SHP77 treated with DMSO at 0.1 percent for 48 hours (cell line): ENCODE measurements at regions not wholly inside any gene's neighbourhood (a gene's known extent, or its start where the extent isn't known, plus 50 kb on each side); places are given as distances from the start of the nearest gene placed in this dataset.

ENCODE experiments used
- DNase-seq: peaks from one replicate; lab custom pipeline; 2025; lab: John Stamatoyannopoulos, UW

GRCh38 chr3:162998205-162998604, 1501.6 kb downstream of the OTOL1 start:
- DNase-seq, result no peak

GRCh38 chr3:163011596-163011995, 1515.0 kb downstream of the OTOL1 start:
- DNase-seq, result no peak

DNA sequence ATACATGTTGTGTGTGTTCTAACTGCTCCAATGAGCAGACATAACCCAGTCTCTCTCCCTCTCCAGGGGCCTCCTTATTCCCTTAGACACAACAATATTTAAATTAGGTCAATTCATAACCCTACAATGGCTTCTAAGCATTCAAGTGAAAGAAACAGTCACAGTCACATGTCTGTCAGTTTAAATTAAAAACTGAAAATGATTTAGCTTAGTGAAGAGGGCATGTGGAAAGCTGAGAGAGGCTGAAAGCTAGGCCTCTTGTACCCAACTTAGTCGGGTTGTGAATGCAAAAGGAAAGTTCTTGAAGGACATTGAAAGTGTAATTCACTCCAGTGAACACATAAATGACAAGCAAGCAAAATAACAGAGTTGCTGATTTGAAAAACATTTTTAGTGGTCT, 1519.6 kb downstream of the OTOL1 start:
- no peak for DNase-seq

GRCh38 chr3:163018067-163018466, 1521.5 kb downstream of the OTOL1 start:
- DNase-seq, result no peak

DNA sequence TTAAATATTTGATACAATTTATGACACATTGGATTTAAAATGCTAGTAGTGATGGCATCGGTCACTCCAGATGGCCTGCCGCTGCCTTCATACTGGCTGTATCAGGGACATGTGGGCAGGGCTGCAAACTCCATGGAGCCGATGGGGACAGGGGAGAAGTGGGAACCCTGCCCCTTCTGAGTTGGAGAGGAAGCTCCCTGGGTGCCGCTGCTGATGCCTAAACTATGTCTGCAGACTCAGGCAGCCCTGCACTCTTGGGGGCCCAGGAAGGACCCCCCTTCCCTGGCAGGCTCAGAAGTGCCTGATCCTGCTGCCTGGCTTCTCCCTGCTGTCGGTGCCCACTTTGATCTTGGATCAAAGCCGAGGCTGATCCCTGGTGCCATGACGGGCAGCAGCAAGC, 1522.1 kb downstream of the OTOL1 start:
- DNase-seq, result no peak

- DNase-seq, result no peak
These were observed 1522.7 kb downstream of the OTOL1 start for GRCh38 chr3:163019260-163019659.

GRCh38 chr3:163033652-163034051, 1537.0 kb downstream of the OTOL1 start:
- no peak for DNase-seq

DNA sequence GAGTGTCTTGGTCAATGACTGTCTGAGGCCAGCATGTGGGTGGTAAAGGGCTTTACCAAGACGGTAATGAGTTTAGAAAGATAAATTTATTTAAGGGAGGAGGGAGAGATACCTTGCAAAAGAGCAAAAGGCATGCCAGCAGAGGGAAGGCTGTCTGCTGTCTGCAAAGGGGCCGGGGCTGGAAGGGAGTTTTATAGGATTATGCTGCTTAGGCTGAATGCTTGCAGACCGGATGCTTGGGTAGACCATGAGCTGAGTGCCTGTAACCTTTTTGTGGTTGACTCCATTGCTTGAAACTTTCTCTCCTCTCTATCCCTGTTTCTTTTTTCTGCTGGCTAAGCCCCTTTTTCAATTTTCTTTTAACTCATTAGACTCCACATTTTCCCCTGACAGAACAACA, 1543.0 kb downstream of the OTOL1 start:
- DNase-seq, result no peak

DNA sequence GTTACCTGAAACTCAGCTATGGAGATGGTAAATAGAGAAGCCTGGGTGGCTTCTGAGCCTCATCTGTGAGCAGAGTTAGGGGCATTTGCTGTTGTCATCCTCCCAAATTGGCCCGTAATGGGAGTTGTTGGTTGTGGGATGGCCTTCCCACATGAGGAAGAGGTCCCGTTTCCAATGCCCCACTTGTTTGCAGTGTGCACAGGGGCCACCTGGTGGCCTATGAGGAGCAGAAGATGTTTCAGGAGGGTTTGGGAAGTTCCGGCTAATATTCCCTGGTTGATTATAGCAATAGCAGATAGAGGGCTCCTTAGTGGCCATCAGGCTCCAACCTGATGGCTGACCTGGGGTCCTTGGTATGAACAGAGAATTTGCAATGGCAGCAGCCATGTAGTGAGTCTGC, 1546.5 kb downstream of the OTOL1 start:
- no peak for DNase-seq

DNA sequence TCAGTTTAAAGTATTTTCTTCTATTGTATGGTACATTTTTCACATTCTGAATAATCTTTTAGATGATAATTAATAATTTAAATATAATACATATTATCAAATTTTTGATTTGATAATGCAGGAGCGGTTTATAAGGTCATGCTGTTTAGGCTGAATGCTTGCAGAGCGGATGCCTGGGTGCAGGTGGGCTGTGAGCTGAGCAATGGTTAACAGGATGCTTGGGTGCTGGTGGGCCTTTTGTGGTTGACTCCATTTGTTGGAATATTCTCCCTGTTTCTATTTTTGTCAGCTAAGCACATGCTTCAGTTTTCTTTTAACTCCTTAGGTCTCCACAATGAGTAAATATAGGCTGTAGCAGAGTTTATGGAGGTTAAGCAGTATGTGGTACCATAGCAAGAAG, 1549.3 kb downstream of the OTOL1 start:
- DNase-seq, result no peak

DNA sequence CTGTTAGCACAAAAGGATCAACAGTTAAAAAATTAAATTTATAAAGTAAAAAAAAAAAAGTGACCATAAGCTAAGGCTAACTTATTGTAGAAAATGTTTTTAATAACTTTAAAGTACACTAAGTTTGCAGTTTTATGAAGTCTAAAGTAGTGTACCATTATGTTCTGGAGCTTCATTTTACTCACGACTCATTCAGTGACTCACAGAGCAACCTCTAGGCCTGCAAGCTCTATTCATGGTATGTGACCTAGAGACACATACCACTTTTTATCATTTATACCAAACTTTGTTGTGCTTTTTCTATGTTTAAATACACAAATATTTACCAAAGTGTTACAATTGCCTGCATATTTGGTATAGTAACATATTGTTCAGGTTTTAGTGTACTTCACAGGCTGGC, 1552.3 kb downstream of the OTOL1 start:
- no peak for DNase-seq

DNA sequence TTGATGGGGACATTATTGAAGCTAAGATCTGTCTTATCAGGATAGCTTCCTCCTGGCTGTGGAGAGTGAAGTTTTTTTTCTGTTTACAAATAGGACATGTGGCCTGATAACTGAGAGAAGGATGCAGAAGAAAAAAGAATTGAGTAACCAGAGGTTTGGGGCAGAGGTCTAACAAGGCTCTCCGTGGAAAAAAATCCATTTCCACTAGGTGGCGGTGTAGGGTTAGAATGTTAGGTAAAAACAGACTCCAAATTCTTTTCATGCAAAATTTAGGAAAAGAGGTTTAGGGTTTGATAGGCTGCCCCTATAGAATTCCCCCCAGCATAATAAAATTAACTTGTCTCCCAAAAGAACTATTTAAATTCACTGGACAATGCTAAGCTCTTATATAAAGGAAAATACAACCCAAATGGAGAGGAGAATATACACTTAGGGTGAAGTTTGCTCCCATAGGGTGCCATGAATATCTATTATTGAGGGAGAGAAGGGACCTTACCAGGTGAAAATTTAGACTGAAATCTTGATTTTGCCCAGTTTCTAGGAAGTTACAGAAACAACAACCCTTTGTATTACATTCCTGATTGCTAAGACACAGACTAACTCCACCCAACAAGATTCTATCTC, 1560.4 kb downstream of the OTOL1 start:
- no peak for DNase-seq

GRCh38 chr3:163058031-163058854, 1561.6 kb downstream of the OTOL1 start:
- no peak for DNase-seq

DNA sequence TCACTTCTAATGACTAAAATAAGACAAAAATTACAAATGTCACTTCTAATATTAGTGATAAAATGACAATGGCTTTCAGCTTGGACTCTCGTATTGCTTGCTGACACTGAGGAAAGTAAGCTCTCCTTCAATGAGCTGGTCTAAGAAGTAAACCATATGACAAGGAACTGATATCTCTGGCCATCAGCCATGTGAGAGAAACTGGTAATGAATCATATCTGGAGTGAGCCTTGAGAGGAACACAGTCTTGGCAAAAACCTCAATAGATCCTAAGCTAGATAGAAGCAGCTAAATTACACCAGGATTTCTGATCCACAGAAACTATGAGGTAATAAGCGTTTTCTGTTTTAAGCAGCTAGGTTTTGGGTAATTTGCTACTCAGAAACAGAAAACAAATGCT, 1575.1 kb downstream of the OTOL1 start:
- DNase-seq, result no peak
